HG02884 (cell line): ENCODE measurements at regions not wholly inside any gene's neighbourhood (a gene's known extent, or its start where the extent isn't known, plus 50 kb on each side); places are given as distances from the start of the nearest gene placed in this dataset.
"Not testable (repeated sequence)": the region's sequence is repeated elsewhere in the genome, so short reads cannot be mapped to it uniquely, and the experiment has no call there.

Experiments used
- ATAC-seq: cut with Tn5 transposase; IDR thresholded peaks from one replicate; pipeline ENCODE4 v1.9.1; 2021; ENCODE audit warnings: mild to moderate bottlenecking, moderate library complexity; ENCODE audit not compliant: unreplicated experiment

DNA sequence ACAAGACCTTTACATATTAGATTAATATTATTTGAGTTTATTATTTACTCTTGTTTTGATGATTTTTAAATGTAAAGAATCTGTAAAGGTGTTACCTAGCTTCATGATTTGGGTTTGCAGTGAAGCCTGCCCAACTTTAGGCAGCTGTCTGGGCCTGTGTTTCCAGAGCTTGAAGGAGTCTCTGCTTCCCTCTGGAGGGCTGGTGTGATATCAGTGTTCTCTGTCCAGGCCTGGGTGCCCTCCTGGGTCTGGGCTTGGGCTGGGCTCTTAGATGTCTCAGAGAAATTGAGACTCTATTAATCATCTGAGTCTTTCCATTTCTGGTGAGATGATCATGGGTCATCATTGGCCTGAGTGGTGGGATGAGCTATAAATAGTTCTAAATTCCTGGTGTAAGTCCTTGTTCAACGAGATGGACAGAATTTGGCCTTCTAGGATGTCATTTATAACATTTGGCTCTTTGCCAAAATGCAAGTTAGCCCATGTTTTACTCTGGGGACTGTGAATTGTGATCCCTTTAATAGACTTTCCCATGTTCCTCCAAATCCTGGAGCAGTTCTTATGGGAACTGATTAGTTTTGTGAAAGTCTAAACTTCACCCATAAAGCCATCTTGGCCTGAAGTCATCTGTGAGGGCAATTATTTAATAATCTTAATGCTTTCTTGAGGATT lies 397.3 kb downstream of the TMEM121 start:
- not testable (repeated sequence) for ATAC-seq

DNA sequence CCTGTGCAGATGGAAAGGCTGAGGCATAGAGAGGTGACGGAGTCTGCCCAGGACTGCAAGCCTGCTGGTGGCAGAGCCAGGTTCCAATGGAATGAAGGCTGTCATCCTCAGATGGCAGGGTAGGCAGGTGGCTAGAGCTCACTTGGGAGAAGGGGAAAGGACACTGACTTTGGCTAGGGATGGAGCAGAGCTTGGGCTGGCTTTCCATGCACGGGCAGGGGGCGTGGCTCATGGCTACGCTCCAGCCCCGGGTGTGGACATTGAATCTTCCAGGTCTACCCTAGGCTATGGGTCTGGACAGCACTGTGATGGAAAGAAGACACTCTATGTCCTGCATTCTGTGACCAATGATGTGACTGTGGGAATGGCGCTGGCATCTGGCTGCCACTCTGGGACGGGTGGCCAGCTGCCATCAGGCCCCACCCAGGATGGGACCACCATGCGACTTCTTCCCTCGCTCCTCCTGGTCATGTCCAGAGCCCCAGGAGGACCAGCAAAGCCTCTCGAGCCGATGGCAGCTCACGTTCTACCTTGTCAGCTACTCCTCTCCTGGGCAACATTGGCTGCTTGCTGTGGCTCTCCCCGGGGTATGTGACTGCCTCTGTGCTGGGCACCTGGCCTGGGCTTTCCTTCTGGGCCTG lies 398.7 kb downstream of the TMEM121 start:
- ATAC-seq: no peak

DNA sequence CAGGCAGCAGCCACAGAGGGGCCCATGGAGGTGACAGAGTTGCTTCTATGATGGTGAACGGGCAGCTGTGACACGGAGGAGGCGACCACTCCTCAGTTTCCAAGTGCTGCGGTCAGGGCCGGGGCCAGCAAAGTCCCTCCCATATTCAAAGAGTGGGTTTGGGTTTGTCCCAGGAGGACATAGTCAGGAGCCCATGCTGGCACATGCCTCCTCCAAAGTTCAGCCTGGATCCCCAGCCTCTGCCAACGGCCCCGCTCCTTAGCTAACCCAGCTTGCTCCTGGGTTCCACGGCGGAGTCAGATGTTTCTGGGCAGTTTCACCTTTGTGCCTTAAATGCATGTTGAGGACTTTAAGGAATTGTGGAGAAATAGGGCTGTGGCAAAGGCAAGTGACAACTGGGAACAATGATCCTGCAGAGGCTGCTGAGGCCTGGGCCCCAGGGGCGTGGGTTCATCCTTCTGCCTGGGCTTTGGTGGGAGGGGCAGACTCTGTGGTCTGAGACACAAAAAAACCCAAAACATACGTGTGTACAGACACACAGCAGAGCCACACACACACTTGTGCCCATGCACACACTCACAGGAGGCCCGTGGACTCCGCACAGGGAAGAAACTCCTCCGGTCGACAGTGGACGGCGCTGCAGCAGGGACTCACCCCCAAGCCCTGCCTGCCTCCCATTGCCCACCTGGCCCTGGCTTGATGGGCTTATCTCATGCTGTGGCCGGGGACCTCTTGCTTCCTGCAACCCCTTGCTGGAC lies 399.4 kb downstream of the TMEM121 start:
- ATAC-seq: no peak

DNA sequence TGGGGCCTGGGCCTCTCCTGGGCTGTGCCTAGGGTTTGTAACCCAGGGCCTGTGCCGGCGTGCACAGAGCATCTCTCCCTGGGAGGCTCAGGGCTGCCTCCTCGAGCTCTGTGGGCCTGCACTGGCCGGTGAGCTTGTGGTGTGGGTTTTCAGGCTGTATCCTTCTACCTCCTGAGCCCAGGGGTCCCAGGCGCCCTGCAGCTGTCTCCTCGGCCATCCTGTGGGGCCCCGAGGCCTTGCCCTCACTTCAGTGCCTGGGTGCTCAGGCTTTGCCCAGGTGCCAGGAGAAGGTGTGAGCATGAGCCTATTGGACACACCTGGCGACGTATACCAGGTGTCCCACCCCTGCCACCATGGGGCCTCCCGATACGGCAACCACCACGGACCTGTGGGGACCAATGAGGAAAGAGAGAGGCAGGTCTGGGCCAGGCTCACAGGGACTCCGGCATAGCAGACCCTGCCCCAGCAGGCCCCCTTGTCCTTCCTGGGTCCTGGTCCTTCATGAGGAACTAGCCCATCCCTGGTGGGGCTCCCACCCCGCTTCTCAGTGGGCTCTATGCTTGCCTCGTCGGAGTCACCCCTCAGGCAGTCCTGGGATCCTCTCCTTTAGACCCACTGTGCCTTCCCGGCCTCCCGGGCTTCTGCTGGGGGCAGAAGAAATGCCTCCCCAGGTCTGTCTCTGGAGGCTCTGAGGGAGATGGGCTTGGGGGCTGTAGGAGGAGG lies 400.2 kb downstream of the TMEM121 start:
- ATAC-seq: no peak

DNA sequence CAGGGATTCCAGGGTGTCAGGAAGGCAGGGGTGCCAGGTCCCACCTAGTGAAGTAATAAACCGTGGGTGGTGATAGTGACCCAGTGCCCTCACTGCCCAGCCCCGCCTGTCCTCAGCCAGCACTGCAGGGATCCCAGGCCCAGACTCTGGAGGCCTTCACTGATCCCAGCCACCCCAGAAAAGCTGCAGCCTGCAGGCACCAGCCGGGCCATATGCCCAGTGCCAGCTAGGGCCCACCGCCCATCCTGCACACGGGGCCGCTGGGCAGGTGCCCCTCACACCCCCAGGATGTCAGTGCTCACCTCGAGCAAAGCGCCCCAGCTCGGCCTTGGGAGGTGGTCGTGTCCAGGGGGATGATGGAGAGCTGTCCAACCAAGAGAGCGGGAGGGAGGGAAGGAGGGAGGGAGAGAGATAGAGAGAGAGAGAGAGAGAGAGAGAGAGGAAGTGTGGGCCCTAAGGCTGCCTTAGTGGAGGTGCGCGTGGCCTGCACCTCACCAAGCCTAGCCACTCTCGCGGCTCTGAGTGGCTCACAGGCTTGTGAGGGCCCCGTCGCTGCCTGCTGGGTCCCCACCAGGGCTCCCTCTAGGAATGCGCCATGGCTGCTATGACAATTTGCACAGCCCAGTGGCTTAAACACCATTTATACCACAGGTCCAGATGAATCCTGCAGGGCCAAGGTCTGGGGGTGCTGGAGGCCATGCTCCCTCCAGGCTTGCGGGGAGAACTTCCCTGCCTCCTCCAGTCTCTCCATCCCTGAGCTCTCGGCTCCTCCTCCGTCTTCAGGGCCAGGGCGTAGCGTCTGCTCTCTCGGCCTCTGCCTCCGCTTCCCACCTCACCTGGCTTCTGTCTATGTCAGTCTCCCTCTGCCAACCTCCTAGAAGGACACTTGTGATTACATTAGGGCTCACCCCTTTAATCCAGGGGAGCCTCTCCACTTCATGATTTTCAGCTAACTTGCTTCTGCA lies 401.0 kb downstream of the TMEM121 start:
- no peak for ATAC-seq

DNA sequence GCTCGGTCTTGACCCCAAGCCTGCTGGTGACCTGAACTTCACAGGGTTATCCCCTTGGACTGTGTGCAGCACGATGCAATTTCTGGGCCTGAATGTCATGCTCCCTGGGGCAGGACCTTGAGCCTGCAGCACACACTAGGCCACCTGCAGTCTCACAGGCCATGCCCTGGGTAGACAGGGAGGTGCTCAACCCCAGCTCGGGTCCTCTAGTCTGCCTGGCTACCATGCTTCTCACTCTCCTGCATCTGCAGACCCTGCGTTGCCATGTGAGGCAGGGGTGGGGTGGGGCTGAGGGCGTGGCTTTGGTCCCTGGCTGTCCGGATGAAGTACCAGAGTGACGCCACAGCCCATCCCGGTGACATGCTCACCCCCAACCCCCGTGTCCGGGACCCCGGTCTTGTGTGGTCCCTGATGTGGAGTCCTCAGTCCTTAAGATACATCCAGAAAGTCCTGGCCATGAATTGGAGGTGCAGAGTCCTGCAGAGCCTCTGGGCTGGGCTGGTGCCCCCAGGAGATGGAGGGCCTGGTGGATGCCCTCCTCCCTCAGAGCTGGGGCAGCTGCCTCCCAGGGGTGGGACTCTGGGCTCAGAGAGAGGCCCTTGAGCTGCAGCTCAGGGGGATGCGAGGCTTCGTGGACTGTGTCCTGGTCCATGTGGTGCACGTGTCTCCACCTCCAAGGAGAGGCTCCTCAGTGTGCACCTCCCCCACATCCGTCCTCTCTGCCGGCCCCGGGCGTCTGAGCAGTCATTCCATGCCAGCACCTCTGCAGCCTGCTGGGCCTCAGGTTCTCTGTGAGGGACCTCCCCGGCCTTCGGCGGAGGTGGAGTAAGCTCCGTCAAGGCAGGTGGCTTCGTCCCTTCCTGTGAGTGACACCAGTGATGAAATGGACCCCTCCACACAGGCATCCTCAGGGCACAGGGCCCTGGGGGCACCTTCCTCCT lies 402.1 kb downstream of the TMEM121 start:
- ATAC-seq: not testable (repeated sequence)

DNA sequence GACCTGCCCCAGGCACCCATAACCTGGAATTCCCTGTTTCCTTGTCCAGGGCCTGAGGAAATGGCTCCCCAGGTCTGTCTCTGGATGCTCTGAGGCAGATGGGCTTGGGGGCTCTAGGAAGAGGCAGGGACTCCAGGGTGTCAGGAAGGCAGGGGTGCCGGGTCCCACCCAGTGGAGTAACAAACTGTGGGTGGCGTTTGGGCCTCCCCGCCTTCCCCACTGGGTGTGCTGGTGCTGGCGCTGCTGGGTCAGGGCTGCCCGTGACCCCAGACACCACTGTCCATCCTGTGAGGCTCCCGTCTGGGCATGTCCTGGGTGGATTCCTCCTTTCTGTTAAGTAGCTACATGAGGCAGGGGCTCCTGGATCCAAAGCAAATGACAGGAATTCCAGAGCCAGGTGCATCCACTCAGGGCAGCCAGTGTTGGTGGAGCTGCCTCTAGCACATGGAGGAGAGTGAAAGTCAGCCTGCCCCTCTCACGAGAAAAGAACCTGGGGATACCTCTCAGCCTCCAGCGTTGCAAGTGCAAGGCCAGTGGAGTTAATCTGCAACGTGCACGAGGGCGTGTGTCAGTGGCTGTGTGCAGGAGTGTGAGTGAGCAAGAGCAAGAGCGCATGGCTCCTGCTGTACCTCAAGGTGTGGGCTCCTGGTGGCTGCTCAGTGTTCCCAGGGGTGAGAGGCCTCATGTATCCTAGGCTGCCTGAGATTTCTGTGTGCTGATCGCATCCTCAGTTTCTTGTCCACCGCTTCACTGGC lies 403.1 kb downstream of the TMEM121 start:
- no peak for ATAC-seq

DNA sequence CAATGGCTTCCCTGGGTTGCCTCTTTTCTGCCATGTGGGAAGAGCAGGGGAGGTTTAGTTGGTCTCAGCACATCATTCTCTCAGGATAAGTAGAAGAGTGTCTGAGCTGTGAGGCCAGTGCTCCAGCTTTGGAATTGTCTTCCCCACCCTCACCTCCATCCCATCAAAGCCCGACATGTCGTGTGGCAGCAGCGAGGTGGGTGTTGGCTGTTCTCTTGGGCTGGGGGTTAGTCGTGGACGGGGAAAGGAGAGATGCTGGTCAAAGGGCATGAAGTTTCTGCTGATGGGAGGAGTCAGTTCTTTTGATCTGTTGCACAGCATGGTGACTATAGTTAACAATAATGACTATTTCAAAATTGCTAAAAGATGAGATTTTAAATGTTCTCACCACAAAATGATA lies 404.2 kb downstream of the TMEM121 start:
- ATAC-seq: no peak

DNA sequence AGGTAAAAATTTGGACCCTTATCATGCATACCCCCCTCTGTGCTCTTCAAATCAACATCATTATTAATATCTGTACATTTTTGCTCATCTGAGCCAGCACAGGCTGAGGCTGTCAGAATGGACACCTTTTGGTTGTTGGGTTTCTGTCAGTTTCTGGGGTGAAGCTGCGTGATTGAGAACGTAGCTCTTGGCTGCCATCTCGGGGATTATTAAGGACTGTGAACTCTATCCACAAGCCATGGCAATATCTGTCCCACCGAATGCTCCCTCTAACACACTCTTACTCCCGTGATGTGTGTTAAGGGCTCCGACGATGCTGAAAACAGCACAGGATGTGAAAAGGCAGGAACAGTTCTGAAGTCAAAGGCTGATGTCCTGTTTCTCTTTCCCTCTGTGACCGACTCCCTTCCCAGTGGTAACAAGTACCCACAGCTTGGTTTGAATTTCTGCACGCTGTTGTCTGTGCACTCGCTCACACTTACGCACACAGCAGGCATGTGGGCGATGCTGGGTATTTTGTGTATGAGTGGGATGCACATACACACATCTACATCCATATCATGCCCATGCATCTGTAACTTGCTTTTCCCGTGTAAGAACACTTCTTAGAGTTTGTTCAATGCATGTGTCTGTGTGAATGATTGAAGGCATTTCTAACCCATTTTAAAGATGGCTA lies 405.6 kb downstream of the TMEM121 start:
- ATAC-seq: no peak

DNA sequence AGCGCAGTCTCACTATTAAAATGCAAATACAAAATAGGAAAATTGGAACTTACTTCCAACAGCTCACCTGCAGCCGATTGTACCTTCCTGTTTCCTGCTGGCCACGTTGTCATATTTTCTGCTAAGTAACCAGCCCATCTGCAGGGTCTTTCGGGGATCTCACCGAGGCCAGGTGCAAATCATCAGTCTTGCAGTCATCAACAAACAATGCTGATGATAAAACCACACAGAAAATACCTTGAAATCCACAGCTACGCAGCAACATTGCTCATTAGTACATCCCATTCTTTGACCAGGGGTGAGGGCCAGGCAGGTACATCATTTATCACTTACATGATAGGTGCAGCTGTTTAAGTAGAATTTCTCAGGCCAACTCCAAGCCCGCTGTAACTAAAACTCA lies 406.9 kb downstream of the TMEM121 start:
- ATAC-seq: no peak

DNA sequence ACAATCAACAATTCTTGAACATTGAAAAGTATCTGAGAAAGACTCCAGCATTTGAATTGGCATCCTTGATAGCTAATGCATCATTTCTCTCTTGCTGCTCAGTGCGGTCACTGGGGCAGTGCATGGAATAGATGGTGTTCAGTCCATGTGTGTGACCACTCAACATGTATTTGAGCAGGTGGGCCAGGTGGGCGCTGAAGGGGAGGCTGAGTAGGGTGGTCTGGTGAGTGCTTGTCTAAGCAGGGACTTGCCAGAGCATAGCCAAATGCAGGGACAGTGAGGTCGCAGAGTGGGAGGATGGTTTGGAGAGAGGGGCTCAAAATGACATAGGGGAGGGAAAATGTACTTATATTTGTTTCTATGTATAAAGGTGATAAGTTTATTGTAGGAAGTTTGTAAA lies 409.0 kb downstream of the TMEM121 start:
- no peak for ATAC-seq

DNA sequence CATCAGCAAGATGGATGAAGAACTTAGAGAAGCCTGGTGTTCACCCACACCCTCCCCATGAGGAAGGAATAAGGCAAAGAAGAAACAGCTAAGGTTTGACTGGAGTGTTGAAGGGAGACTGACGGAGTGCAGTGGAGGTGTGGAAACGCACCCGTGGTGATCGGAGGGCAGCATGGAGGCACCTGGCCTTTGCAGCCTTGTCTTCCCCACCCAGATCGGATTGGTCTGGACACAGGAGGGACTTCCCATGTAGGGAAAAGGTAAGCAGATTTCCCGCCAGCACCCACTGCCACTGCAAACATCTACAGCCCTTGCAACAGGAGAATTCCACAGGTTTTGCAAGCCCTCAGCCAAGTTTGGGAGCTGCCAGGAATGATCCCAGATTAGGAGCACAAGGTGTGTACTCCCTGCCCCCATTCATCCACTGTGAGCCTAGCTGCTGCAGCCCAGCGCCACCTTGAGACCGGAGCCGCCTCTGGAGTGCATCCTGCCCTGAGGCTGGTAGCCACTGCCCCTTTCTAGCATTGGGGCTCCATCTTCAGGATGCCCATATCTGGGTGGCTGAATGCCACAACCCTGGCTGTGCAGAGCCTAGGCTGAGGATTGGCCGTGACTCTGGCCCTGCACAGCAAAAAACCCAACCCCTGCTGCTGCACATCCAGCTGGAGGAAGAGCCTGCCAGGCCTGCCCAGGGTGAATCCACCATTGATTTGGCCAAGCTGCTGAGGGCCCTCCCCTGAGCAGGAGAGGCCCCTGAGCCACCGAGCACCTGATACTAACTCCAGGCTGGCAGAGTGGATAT lies 411.1 kb downstream of the TMEM121 start:
- no peak for ATAC-seq

DNA sequence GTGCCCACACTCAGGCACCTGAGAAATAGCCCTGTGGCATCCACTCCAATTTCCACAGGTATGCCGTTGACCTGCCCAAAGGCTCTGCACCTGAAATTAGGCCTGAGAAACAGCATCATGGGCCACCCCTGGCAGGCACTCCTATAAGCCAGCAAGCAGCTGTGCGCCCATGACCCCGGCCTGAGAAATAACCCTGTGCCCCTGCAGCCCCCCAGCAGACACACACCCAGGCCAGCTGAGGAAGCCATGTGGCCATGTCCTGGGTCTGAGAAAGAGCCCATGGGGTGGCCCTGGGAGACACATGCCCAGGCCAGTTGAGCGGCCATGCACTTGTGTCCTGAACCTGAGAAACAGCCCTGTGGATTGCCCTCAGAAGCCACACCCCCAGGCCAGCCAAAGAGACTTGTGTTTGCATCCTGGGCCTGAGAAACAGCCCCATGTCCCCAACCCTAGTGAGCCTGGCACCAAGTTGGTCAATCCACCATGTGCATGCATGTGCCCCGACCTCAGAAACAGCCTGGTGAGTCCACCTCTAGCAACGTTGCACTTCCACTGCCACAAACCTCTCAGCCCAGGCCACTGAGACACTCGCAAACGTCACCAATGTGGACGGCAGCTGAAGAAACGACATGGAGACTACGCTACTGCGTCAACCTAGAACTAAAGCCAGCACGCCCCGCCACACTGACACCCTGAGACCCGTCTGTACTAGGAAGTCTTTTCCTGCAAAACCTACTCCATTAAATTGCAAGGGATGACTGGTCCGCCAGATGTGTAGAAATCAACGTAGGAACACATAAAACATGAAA lies 411.9 kb downstream of the TMEM121 start:
- ATAC-seq: no peak

DNA sequence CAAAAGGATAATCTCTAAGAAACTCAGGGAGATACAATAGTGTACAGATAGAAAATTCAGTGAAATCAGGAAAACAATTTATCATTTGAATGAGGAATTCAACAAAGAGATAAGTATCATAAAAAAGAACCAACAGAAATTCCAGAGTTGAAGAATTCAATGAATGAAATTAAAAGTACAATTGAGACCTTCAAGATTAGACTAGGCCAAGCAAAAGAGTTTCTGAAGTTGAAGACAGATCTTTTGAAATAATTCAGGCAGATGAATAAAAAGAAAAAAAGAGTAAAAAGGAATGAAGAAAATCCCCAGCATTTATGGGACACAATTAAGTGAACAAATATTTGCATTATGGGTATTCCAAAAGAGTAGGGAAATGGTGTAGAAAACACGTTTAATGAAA lies 412.6 kb downstream of the TMEM121 start:
- no peak for ATAC-seq

DNA sequence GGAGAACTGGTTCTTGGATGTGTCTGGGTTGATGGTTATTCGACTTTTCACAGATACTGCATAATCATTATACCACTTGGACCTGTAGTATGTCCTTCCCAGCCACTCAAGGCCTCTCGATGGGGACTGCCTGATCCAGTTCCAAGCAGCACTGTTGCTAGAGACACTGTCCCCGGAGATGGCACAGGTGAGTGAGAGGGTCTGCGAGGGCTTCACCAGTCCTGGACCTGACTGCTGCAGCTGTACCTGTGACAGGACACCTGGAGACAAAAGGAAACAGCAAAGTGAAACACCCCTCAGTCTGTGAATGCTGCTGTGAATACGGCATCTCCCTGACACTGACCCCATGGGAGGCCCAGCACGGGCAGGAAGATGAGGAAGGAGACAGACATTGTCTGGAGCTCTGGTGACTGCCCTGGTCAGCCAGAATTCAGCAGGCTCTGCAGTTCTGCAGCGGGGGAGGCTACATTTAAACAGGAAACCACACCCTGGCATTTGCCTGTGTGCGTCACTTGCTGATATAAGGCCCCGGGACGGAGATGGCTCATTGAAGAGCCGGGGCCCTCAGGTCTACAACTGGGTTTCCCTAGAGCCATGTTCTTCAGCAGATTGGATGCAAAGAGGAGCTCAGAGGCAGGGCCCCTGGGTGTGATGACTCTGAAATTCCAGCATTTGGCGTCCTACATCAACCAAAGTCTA lies 413.6 kb downstream of the TMEM121 start:
- ATAC-seq: no peak
